ENCODE measurements at regions not wholly inside any gene's neighbourhood (a gene's known extent, or its start where the extent isn't known, plus 50 kb on each side); places are given as distances from the start of the nearest gene placed in this dataset.
"Not testable (repeated sequence)": the region's sequence is repeated elsewhere in the genome, so short reads cannot be mapped to it uniquely, and the experiment has no call there.

GRCh38 chr2:116190684-116191083 lies 1623.8 kb upstream of the DDX18 start:
- TF ChIP-seq, protein P1, sequence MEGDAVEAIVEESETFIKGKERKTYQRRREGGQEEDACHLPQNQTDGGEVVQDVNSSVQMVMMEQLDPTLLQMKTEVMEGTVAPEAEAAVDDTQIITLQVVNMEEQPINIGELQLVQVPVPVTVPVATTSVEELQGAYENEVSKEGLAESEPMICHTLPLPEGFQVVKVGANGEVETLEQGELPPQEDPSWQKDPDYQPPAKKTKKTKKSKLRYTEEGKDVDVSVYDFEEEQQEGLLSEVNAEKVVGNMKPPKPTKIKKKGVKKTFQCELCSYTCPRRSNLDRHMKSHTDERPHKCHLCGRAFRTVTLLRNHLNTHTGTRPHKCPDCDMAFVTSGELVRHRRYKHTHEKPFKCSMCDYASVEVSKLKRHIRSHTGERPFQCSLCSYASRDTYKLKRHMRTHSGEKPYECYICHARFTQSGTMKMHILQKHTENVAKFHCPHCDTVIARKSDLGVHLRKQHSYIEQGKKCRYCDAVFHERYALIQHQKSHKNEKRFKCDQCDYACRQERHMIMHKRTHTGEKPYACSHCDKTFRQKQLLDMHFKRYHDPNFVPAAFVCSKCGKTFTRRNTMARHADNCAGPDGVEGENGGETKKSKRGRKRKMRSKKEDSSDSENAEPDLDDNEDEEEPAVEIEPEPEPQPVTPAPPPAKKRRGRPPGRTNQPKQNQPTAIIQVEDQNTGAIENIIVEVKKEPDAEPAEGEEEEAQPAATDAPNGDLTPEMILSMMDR (conservative IDR thresholded peaks at IDR 0.05 in 1 of 2, IDR thresholded peaks at IDR 0.05 in 1 of 2; ENCODE audit: extremely low read depth in 1 of 2, insufficient read depth in 1 of 2, low read depth in 1 of 2, low read length in 2 of 2) = not testable (repeated sequence)
- not testable (repeated sequence) for TF ChIP-seq EZH2 (IDR thresholded peaks at IDR 0.05; ENCODE audit: borderline replicate concordance, low read length)

All from mammary epithelial cell (primary cell).